Ishikawa (cell line): ENCODE measurements at regions not wholly inside any gene's neighbourhood (a gene's known extent, or its start where the extent isn't known, plus 50 kb on each side); places are given as distances from the start of the nearest gene placed in this dataset.

ENCODE experiments used
- CEBPB ChIP-seq: IDR thresholded peaks from 2 replicates; pipeline ENCODE4 v1.6.1; 2012
- CREB1 ChIP-seq: IDR thresholded peaks from 2 replicates; pipeline ENCODE4 v1.6.1; 2012; ENCODE audit warnings: low read depth
- EGR1 ChIP-seq: IDR thresholded peaks from 2 replicates; pipeline ENCODE4 v1.6.1; 2012
- EP300 ChIP-seq: IDR thresholded peaks from 2 replicates; pipeline ENCODE4 v1.6.1; 2012; ENCODE audit warnings: borderline replicate concordance
- FOXM1 ChIP-seq: IDR thresholded peaks from 2 replicates; pipeline ENCODE4 v1.6.1; 2012; ENCODE audit warnings: low read depth, borderline replicate concordance
- YY1 ChIP-seq: IDR thresholded peaks from 2 replicates; pipeline ENCODE4 v1.6.1; 2012; ENCODE audit warnings: low read depth
- ZBTB7A ChIP-seq: IDR thresholded peaks from 2 replicates; pipeline ENCODE4 v1.6.1; 2012; ENCODE audit warnings: low read depth
- TF ChIP-seq, protein P1 (sequence below): IDR thresholded peaks from 2 replicates; pipeline ENCODE4 v1.6.1; 2012; ENCODE audit warnings: low read depth, mild to moderate bottlenecking

DNA sequence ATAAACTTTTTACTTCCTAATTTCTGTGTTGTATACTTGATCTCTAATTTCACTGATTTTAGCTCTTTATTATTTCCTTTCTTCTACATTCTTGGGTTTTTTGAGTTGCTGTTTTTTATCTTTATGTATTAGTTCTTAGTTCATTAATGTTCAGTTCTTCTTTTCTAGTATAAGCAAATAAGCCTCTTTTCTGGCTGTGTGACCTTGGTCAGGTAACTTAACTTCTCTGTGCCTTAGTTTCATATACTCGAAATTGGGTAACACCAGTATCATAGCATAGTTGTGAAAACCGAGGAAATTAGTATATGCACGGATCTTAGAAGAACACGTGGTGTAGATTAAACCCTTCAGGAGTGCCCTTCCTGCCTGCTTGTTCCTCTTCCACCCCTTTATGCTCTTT is 130.2 kb upstream of the C1QTNF9B start:
- TF ChIP-seq ZBTB7A (no peak), EP300 (no peak), YY1 (no peak), FOXM1 (no peak), CEBPB (no peak), CREB1 (no peak), EGR1 (no peak)
- TF ChIP-seq, protein P1, sequence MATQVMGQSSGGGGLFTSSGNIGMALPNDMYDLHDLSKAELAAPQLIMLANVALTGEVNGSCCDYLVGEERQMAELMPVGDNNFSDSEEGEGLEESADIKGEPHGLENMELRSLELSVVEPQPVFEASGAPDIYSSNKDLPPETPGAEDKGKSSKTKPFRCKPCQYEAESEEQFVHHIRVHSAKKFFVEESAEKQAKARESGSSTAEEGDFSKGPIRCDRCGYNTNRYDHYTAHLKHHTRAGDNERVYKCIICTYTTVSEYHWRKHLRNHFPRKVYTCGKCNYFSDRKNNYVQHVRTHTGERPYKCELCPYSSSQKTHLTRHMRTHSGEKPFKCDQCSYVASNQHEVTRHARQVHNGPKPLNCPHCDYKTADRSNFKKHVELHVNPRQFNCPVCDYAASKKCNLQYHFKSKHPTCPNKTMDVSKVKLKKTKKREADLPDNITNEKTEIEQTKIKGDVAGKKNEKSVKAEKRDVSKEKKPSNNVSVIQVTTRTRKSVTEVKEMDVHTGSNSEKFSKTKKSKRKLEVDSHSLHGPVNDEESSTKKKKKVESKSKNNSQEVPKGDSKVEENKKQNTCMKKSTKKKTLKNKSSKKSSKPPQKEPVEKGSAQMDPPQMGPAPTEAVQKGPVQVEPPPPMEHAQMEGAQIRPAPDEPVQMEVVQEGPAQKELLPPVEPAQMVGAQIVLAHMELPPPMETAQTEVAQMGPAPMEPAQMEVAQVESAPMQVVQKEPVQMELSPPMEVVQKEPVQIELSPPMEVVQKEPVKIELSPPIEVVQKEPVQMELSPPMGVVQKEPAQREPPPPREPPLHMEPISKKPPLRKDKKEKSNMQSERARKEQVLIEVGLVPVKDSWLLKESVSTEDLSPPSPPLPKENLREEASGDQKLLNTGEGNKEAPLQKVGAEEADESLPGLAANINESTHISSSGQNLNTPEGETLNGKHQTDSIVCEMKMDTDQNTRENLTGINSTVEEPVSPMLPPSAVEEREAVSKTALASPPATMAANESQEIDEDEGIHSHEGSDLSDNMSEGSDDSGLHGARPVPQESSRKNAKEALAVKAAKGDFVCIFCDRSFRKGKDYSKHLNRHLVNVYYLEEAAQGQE, result no peak
